Nephron progenitor cell (in vitro differentiated cells): ENCODE measurements at regions not wholly inside any gene's neighbourhood (a gene's known extent, or its start where the extent isn't known, plus 50 kb on each side); places are given as distances from the start of the nearest gene placed in this dataset.

ENCODE experiments used
- DNase-seq: peaks from one replicate; pipeline ENCODE4 v3.0.0; 2021
- H3K27ac Mint-ChIP-seq: 2 replicates; pipeline ENCODE4 v1.8.0; 2021; ENCODE audit warnings: mild to moderate bottlenecking, moderate library complexity, mixed read lengths
- H3K27me3 Mint-ChIP-seq: 2 replicates; pipeline ENCODE4 v1.8.0; 2021; ENCODE audit warnings: mild to moderate bottlenecking, low read depth, mixed read lengths; ENCODE audit not compliant: poor library complexity
- H3K36me3 Mint-ChIP-seq: 2 replicates; pipeline ENCODE4 v1.8.0; 2021; ENCODE audit warnings: low read depth, mixed read lengths
- H3K4me1 Mint-ChIP-seq: 2 replicates; pipeline ENCODE4 v1.8.0; 2021; ENCODE audit warnings: mixed read lengths
- H3K4me3 Mint-ChIP-seq: 2 replicates; pipeline ENCODE4 v1.8.0; 2021; ENCODE audit warnings: mild to moderate bottlenecking, moderate library complexity, mixed read lengths
- H3K9me3 Mint-ChIP-seq: 2 replicates; pipeline ENCODE4 v1.8.0; 2021; ENCODE audit warnings: mild to moderate bottlenecking, moderate library complexity, mixed read lengths
- CTCF ChIP-seq: fragments of 200-600 bp; sonication (generic); IDR thresholded peaks from 2 replicates; pipeline ENCODE4 v1.5.0; 2021; ENCODE audit warnings: antibody characterized with exemption

GRCh38 chr7:52151559-52151958 is 835.0 kb upstream of the COBL start:
- no peak for DNase-seq

GRCh38 chr7:52150952-52151351 is 834.3 kb upstream of the COBL start:
- Mint-ChIP-seq H3K27ac (no peak overlapping the region), H3K27me3 (no peaks in the 10 kb centered on the region), H3K9me3 (no peaks in the 10 kb centered on the region), H3K36me3 (no peaks in the 10 kb centered on the region), H3K4me1 (no peaks in the 10 kb centered on the region), H3K4me3 (no peak overlapping the region)
- DNase-seq, result no peak
- no peak for TF ChIP-seq CTCF

More at GRCh38 chr7:52151559-52151958, 835.0 kb upstream of the COBL start:
- Mint-ChIP-seq H3K27me3 (no peaks in the 10 kb centered on the region), H3K4me3 (no peak overlapping the region), H3K9me3 (no peaks in the 10 kb centered on the region), H3K4me1 (no peaks in the 10 kb centered on the region), H3K27ac (no peak overlapping the region), H3K36me3 (no peaks in the 10 kb centered on the region)
- no peak for TF ChIP-seq CTCF

- Mint-ChIP-seq H3K4me3 (no peak overlapping the region), H3K27me3 (no peaks in the 10 kb centered on the region), H3K4me1 (no peaks in the 10 kb centered on the region), H3K36me3 (no peaks in the 10 kb centered on the region), H3K27ac (no peak overlapping the region), H3K9me3 (no peaks in the 10 kb centered on the region)
- DNase-seq, result no peak
- TF ChIP-seq CTCF, result no peak
These were observed 830.4 kb upstream of the COBL start for GRCh38 chr7:52146871-52147634.

- no peak for DNase-seq
- TF ChIP-seq CTCF, result no peak
- Mint-ChIP-seq H3K27me3 (no peaks in the 10 kb centered on the region), H3K4me3 (no peak overlapping the region), H3K36me3 (no peaks in the 10 kb centered on the region), H3K4me1 (peaks cover 8% of the 10 kb centered on the region), H3K27ac (no peak overlapping the region), H3K9me3 (peaks cover 9% of the 10 kb centered on the region)
These were observed 826.6 kb upstream of the COBL start for GRCh38 chr7:52143219-52143618.

GRCh38 chr7:52140851-52141250 is 824.2 kb upstream of the COBL start:
- peaks cover 8% of the 10 kb centered on the region for H3K4me1 Mint-ChIP-seq
- peaks cover 2% of the 10 kb centered on the region for H3K27me3 Mint-ChIP-seq
- DNase-seq, result no peak
- no peak overlapping the region for H3K4me3 Mint-ChIP-seq
- TF ChIP-seq CTCF, result no peak
- H3K36me3 Mint-ChIP-seq, result no peaks in the 10 kb centered on the region
- H3K27ac Mint-ChIP-seq, result peak overlapping the region; percentile 12
- peaks cover 23% of the 10 kb centered on the region for H3K9me3 Mint-ChIP-seq

GRCh38 chr7:52135403-52135802 is 818.8 kb upstream of the COBL start:
- Mint-ChIP-seq H3K4me3 (no peak overlapping the region), H3K27ac (no peak overlapping the region), H3K4me1 (no peaks in the 10 kb centered on the region), H3K27me3 (peaks cover 2% of the 10 kb centered on the region), H3K36me3 (no peaks in the 10 kb centered on the region), H3K9me3 (peaks cover 25% of the 10 kb centered on the region)
- no peak for TF ChIP-seq CTCF
- DNase-seq, result no peak
